ACC112 (cell line): ENCODE measurements at regions not wholly inside any gene's neighbourhood (a gene's known extent, or its start where the extent isn't known, plus 50 kb on each side); places are given as distances from the start of the nearest gene placed in this dataset.

Source experiments
- H2AFZ ChIP-seq: fragments of 200-600 bp; sonication (generic); one replicate; pipeline ENCODE4 v1.6.0; 2017; ENCODE audit warnings: antibody characterized with exemption, low read length; ENCODE audit not compliant: unreplicated experiment
- H3K27ac ChIP-seq: fragments of 200-600 bp; sonication (generic); 2 replicates; pipeline ENCODE4 v1.5.1; 2014; ENCODE audit warnings: low read depth, mild to moderate bottlenecking, antibody characterized with exemption, low read length, moderate library complexity
- H3K27me3 ChIP-seq: fragments of 200-600 bp; sonication (generic); 2 replicates; pipeline ENCODE4 v1.6.1; 2014; ENCODE audit warnings: mild to moderate bottlenecking, antibody characterized with exemption, low read length, moderate library complexity, mixed read lengths; ENCODE audit not compliant: insufficient read depth
- H3K36me3 ChIP-seq: fragments of 200-600 bp; sonication (generic); 2 replicates; pipeline ENCODE4 v1.6.1; 2016; ENCODE audit warnings: mild to moderate bottlenecking, antibody characterized with exemption, low read length, moderate library complexity, mixed read lengths; ENCODE audit not compliant: insufficient read depth
- H3K4me1 ChIP-seq: fragments of 200-600 bp; sonication (generic); one replicate; pipeline ENCODE4 v1.6.1; 2016; ENCODE audit warnings: low read length, mixed read lengths; ENCODE audit not compliant: insufficient read depth, unreplicated experiment, control insufficient read depth
- H3K4me3 ChIP-seq: fragments of 200-600 bp; sonication (generic); 2 replicates; pipeline ENCODE4 v1.5.1; 2014; ENCODE audit warnings: mild to moderate bottlenecking, low read depth, low read length
- H3K79me2 ChIP-seq: fragments of 200-600 bp; sonication (generic); one replicate; pipeline ENCODE4 v1.6.0; 2016; ENCODE audit warnings: low read length; ENCODE audit not compliant: control insufficient read depth, unreplicated experiment, insufficient read depth

- Histone ChIP-seq H3K27ac (no peak overlapping the region), H3K79me2 (no peaks in the 10 kb centered on the region), H2AFZ (no peak overlapping the region), H3K27me3 (no peaks in the 10 kb centered on the region), H3K36me3 (no peaks in the 10 kb centered on the region), H3K4me1 (no peaks in the 10 kb centered on the region), H3K4me3 (no peak overlapping the region)
Measured at GRCh38 chr2:180419212-180419611, 412.1 kb upstream of the CWC22 start.

- Histone ChIP-seq H3K4me3 (no peak overlapping the region), H3K79me2 (no peaks in the 10 kb centered on the region), H2AFZ (no peak overlapping the region), H3K36me3 (no peaks in the 10 kb centered on the region), H3K27ac (no peak overlapping the region), H3K4me1 (no peaks in the 10 kb centered on the region), H3K27me3 (no peaks in the 10 kb centered on the region)
Measured at GRCh38 chr2:180416627-180417026, 409.5 kb upstream of the CWC22 start.

GRCh38 chr2:180413336-180413735 lies 406.2 kb upstream of the CWC22 start:
- H3K27ac ChIP-seq, result no peak overlapping the region
- H2AFZ ChIP-seq, result no peak overlapping the region
- H3K36me3 ChIP-seq, result no peaks in the 10 kb centered on the region
- no peaks in the 10 kb centered on the region for H3K27me3 ChIP-seq
- H3K4me3 ChIP-seq, result no peak overlapping the region
- no peaks in the 10 kb centered on the region for H3K4me1 ChIP-seq
- H3K79me2 ChIP-seq, result no peaks in the 10 kb centered on the region

- Histone ChIP-seq H3K79me2 (no peaks in the 10 kb centered on the region), H3K4me1 (no peaks in the 10 kb centered on the region), H3K4me3 (no peak overlapping the region), H3K27me3 (no peaks in the 10 kb centered on the region), H3K36me3 (no peaks in the 10 kb centered on the region), H3K27ac (no peak overlapping the region), H2AFZ (no peak overlapping the region)
Measured at GRCh38 chr2:180412219-180412618, 405.1 kb upstream of the CWC22 start.

- H3K27me3 ChIP-seq, result no peaks in the 10 kb centered on the region
- no peaks in the 10 kb centered on the region for H3K36me3 ChIP-seq
- no peak overlapping the region for H3K27ac ChIP-seq
- no peak overlapping the region for H2AFZ ChIP-seq
- no peaks in the 10 kb centered on the region for H3K79me2 ChIP-seq
- no peaks in the 10 kb centered on the region for H3K4me1 ChIP-seq
- H3K4me3 ChIP-seq, result no peak overlapping the region
Measured at GRCh38 chr2:180411661-180412060, 404.6 kb upstream of the CWC22 start.

GRCh38 chr2:180406687-180407086 lies 399.6 kb upstream of the CWC22 start:
- Histone ChIP-seq H2AFZ (no peak overlapping the region), H3K4me3 (no peak overlapping the region), H3K27ac (no peak overlapping the region), H3K4me1 (no peaks in the 10 kb centered on the region), H3K36me3 (no peaks in the 10 kb centered on the region), H3K79me2 (no peaks in the 10 kb centered on the region), H3K27me3 (no peaks in the 10 kb centered on the region)

- Histone ChIP-seq H3K27ac (no peak overlapping the region), H3K27me3 (no peaks in the 10 kb centered on the region), H2AFZ (no peak overlapping the region), H3K4me3 (no peak overlapping the region), H3K36me3 (no peaks in the 10 kb centered on the region), H3K4me1 (no peaks in the 10 kb centered on the region), H3K79me2 (no peaks in the 10 kb centered on the region)
Measured at GRCh38 chr2:180405520-180405919, 398.4 kb upstream of the CWC22 start.

- Histone ChIP-seq H3K4me3 (no peak overlapping the region), H3K36me3 (no peaks in the 10 kb centered on the region), H2AFZ (no peak overlapping the region), H3K4me1 (no peaks in the 10 kb centered on the region), H3K79me2 (no peaks in the 10 kb centered on the region), H3K27ac (no peak overlapping the region), H3K27me3 (no peaks in the 10 kb centered on the region)
Measured at GRCh38 chr2:180394305-180394704, 387.2 kb upstream of the CWC22 start.

- Histone ChIP-seq H3K79me2 (no peaks in the 10 kb centered on the region), H2AFZ (no peak overlapping the region), H3K27me3 (no peaks in the 10 kb centered on the region), H3K4me3 (peak overlapping the region; percentile 13; the same call in 1 of the 2 replicates), H3K36me3 (no peaks in the 10 kb centered on the region), H3K4me1 (peaks cover 22% of the 10 kb centered on the region), H3K27ac (peak overlapping the region; percentile 83)
Measured at GRCh38 chr2:180385601-180386201, 378.6 kb upstream of the CWC22 start.

- Histone ChIP-seq H3K4me1 (no peaks in the 10 kb centered on the region), H3K27me3 (no peaks in the 10 kb centered on the region), H3K79me2 (no peaks in the 10 kb centered on the region), H3K36me3 (no peaks in the 10 kb centered on the region), H3K4me3 (no peak overlapping the region), H3K27ac (no peak overlapping the region), H2AFZ (no peak overlapping the region)
Measured at GRCh38 chr2:180376066-180376465, 369.0 kb upstream of the CWC22 start.

- Histone ChIP-seq H3K36me3 (no peaks in the 10 kb centered on the region), H3K4me3 (no peak overlapping the region), H3K4me1 (no peaks in the 10 kb centered on the region), H3K27me3 (no peaks in the 10 kb centered on the region), H2AFZ (no peak overlapping the region), H3K27ac (no peak overlapping the region), H3K79me2 (no peaks in the 10 kb centered on the region)
Measured at GRCh38 chr2:180374502-180375281, 367.6 kb upstream of the CWC22 start.
